HEK293T (cell line): ENCODE measurements at regions not wholly inside any gene's neighbourhood (a gene's known extent, or its start where the extent isn't known, plus 50 kb on each side); places are given as distances from the start of the nearest gene placed in this dataset.

Experiments
- CTCF ChIA-PET: fragments of 350-600 bp; formaldehyde crosslinking; extraction: SDS; loops from one replicate; lab custom pipeline; 2021; ENCODE audit warnings: antibody characterized with exemption, inconsistent platforms; lab: Yijun Ruan, JAX
- POLR2A ChIA-PET: fragments of 350-600 bp; formaldehyde crosslinking; extraction: SDS; loops from one replicate; lab custom pipeline; 2020; ENCODE audit warnings: antibody characterized with exemption, inconsistent platforms; lab: Yijun Ruan, JAX
- DNase-seq: peaks from one replicate; pipeline ENCODE4 v3.0.0; 2012; ENCODE audit warnings: mixed read lengths; ENCODE audit errors: extremely low spot score
- ARNT ChIP-seq: fragments of 450-650 bp; IDR thresholded peaks from 2 replicates; pipeline ENCODE4 v1.6.1; 2017; ENCODE audit warnings: mild to moderate bottlenecking
- BHLHE40 ChIP-seq: fragments of 450-650 bp; IDR thresholded peaks from 2 replicates; pipeline ENCODE4 v1.6.1; 2016; ENCODE audit warnings: mild to moderate bottlenecking, moderate library complexity, borderline replicate concordance
- CTBP1 ChIP-seq: fragments of 450-650 bp; IDR thresholded peaks from 2 replicates; pipeline ENCODE4 v1.6.1; 2016; ENCODE audit warnings: borderline replicate concordance
- ELF4 ChIP-seq: fragments of 450-650 bp; IDR thresholded peaks from 2 replicates; pipeline ENCODE4 v1.6.1; 2017; ENCODE audit warnings: antibody characterized with exemption
- HDGF ChIP-seq: fragments of 450-650 bp; IDR thresholded peaks from 2 replicates; pipeline ENCODE4 v1.6.1; 2017; ENCODE audit warnings: antibody characterized with exemption, borderline replicate concordance
- LEF1 ChIP-seq: fragments of 450-650 bp; IDR thresholded peaks from 2 replicates; pipeline ENCODE4 v1.6.1; 2017; ENCODE audit warnings: mild to moderate bottlenecking, borderline replicate concordance
- NFRKB ChIP-seq: fragments of 450-650 bp; IDR thresholded peaks from 2 replicates; pipeline ENCODE4 v1.6.1; 2016; ENCODE audit warnings: mild to moderate bottlenecking, moderate library complexity
- ZNF384 ChIP-seq: fragments of 450-650 bp; IDR thresholded peaks from 2 replicates; pipeline ENCODE4 v1.6.1; 2016

- DNase-seq: no peak
- ChIA-PET CTCF (no interaction called here), POLR2A (no interaction called here)
- TF ChIP-seq BHLHE40: no peak
- no peak for TF ChIP-seq ARNT
- TF ChIP-seq LEF1: no peak
- TF ChIP-seq HDGF: no peak
- TF ChIP-seq CTBP1: no peak
- TF ChIP-seq NFRKB: no peak
- no peak for TF ChIP-seq ZNF384
- no peak for TF ChIP-seq ELF4
Observed at GRCh38 chr9:18423791-18424531, 50.0 kb upstream of the ADAMTSL1 start.
